GM06990 (cell line): ENCODE measurements at regions not wholly inside any gene's neighbourhood (a gene's known extent, or its start where the extent isn't known, plus 50 kb on each side); places are given as distances from the start of the nearest gene placed in this dataset.
"Not testable (repeated sequence)": the region's sequence is repeated elsewhere in the genome, so short reads cannot be mapped to it uniquely, and the experiment has no call there.

Experiments
- DNase-seq: peaks from one replicate; pipeline ENCODE4 v3.0.0-alpha.2; 2011; ENCODE audit not compliant: insufficient read length; ENCODE audit errors: extremely low read depth
- H3K27me3 ChIP-seq: replicated peaks from 2 replicates; pipeline ENCODE4 v1.6.0; 2011; ENCODE audit warnings: low read length; ENCODE audit not compliant: control insufficient read depth, insufficient read depth
- H3K36me3 ChIP-seq: 2 replicates; pipeline ENCODE4 v1.5.1; 2011; ENCODE audit warnings: low read length; ENCODE audit not compliant: control insufficient read depth, insufficient read depth
- H3K4me3 ChIP-seq: replicated peaks from 2 replicates; pipeline ENCODE4 v1.5.1; 2011; ENCODE audit warnings: low read depth, mild to moderate bottlenecking, control low read depth, low read length
- CTCF ChIP-seq: IDR thresholded peaks from 2 replicates; pipeline ENCODE4 v1.5.1; 2011; ENCODE audit warnings: low read length, control low read depth, mild to moderate bottlenecking, inconsistent platforms; ENCODE audit not compliant: insufficient read depth, poor library complexity, severe bottlenecking

- H3K27me3 ChIP-seq, DNase-seq, H3K36me3 ChIP-seq, H3K4me3 ChIP-seq: not testable (repeated sequence)
Measured at GRCh38 chr1:148392505-148392904, 90.6 kb downstream of the PPIAL4G start.

- H3K4me3 ChIP-seq, H3K27me3 ChIP-seq, DNase-seq, H3K36me3 ChIP-seq: not testable (repeated sequence)
Measured at GRCh38 chr1:148391323-148391722, 91.8 kb downstream of the PPIAL4G start.

- Histone ChIP-seq H3K36me3 (no peaks in the 10 kb centered on the region), H3K4me3 (peak overlapping the region; percentile 54), H3K27me3 (no peaks in the 10 kb centered on the region)
- TF ChIP-seq CTCF = no peak
- no peak for DNase-seq
Measured at GRCh38 chr1:148389027-148389339, 94.1 kb downstream of the PPIAL4G start.

- H3K27me3 ChIP-seq = no peaks in the 10 kb centered on the region
- H3K4me3 ChIP-seq = peak overlapping the region; percentile 54
- no peaks in the 10 kb centered on the region for H3K36me3 ChIP-seq
- DNase-seq = peak; percentile 80
- no peak for TF ChIP-seq CTCF
Measured at GRCh38 chr1:148388260-148389026, 94.7 kb downstream of the PPIAL4G start.

- DNase-seq = peak; percentile 42
- H3K27me3 ChIP-seq, H3K4me3 ChIP-seq, H3K36me3 ChIP-seq: not testable (repeated sequence)
Measured at GRCh38 chr1:148387949-148388259, 95.2 kb downstream of the PPIAL4G start.

GRCh38 chr1:148387122-148387948 lies 95.8 kb downstream of the PPIAL4G start:
- H3K36me3 ChIP-seq, DNase-seq, H3K4me3 ChIP-seq: not testable (repeated sequence)

GRCh38 chr1:148386617-148387016 lies 96.5 kb downstream of the PPIAL4G start:
- DNase-seq = no peak
- H3K27me3 ChIP-seq = no peaks in the 10 kb centered on the region
- TF ChIP-seq CTCF = no peak
- no peaks in the 10 kb centered on the region for H3K36me3 ChIP-seq
- no peak overlapping the region for H3K4me3 ChIP-seq

More at GRCh38 chr1:148387122-148387948, 95.8 kb downstream of the PPIAL4G start:
- not testable (repeated sequence) for H3K27me3 ChIP-seq

- H3K36me3 ChIP-seq, H3K4me3 ChIP-seq, H3K27me3 ChIP-seq: not testable (repeated sequence)
- DNase-seq = peak; percentile 50
Measured at GRCh38 chr1:148386031-148386398, 97.1 kb downstream of the PPIAL4G start.
